GM23248 (cell line): ENCODE measurements at regions not wholly inside any gene's neighbourhood (a gene's known extent, or its start where the extent isn't known, plus 50 kb on each side); places are given as distances from the start of the nearest gene placed in this dataset.

Experiments
- EZH2 ChIP-seq: fragments of 200-600 bp; sonication (generic); IDR thresholded peaks from 2 replicates; pipeline ENCODE4 v1.6.1; 2018; ENCODE audit warnings: antibody characterized with exemption, mild to moderate bottlenecking; ENCODE audit not compliant: insufficient read depth, poor library complexity, severe bottlenecking
- EZH2phosphoT487 ChIP-seq: fragments of 200-600 bp; sonication (generic); IDR thresholded peaks from 2 replicates; pipeline ENCODE4 v1.6.1; 2018; ENCODE audit warnings: antibody characterized with exemption, moderate library complexity, mild to moderate bottlenecking, low read depth; ENCODE audit not compliant: insufficient read depth

GRCh38 chr6:169315830-169316614 is 62.4 kb upstream of the THBS2 start:
- TF ChIP-seq EZH2phosphoT487: no peak
- TF ChIP-seq EZH2: no peak
